Mucosa of gallbladder (tissue), 1 donor: ENCODE measurements at regions not wholly inside any gene's neighbourhood (a gene's known extent, or its start where the extent isn't known, plus 50 kb on each side); places are given as distances from the start of the nearest gene placed in this dataset.
"Not testable (repeated sequence)": the region's sequence is repeated elsewhere in the genome, so short reads cannot be mapped to it uniquely, and the experiment has no call there.

Source experiments
- DNase-seq: peaks from one replicate; pipeline ENCODE4 v3.0.0-alpha.2; 2020; ENCODE audit warnings: low spot score
- donor health status: DM: no; HTN: no; CAD: no.

DNA sequence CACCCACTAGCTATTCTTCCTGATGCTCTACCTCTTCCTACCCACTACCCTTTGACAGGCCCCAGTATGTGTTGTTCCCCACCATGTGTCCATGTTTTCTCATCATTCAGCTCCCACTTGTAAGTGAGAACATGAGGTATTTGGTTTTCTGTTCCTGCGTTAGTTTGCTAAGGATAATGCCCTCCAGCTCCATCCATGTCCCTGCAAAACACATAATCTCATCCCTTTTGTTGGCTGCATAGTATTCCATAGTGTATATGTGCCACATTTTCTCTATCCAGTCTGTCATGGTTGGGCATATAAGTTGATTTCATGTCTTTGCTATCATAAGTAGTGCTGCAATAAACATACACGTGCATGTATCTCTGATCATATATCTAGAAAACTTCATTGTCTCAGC is 218.3 kb upstream of the STXBP5 start:
- no peak for DNase-seq

DNA sequence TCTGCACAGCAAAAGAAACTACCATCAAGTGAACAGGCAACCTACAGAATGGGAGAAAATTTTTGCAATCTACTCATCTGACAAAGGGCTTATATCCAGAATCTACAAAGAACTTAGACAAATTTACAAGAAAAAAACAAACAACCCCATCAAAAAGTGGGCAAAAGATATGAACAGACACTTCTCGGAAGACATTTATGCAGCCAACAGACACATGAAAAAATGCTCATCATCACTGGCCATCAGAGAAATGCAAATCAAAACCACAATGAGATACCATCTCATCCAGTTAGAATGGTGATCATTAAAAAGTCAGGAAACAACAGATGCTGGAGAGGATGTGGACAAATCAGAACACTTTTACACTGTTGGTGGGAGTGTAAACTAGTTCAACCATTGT is 216.3 kb upstream of the STXBP5 start:
- DNase-seq: not testable (repeated sequence)

GRCh38 chr6:146989860-146990259 is 214.4 kb upstream of the STXBP5 start:
- DNase-seq: no peak

DNA sequence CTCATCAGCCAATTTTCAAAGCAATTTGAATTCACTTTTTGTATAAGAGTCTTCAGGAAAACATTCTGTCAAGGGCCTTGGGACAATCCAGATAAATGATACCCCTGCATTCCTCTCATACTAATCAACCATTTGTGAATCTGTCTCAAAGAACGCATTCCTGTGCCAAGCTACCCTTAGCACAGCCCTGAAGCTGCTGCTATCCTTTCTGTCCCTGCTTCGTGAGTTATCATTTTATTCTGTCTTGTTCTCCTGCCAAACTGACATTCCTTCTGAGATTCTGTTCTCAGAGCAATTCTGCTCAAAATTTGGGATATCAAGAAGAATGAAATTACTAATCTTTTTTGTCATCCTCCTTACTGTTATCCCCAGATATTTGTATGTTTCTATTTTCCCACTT is 213.9 kb upstream of the STXBP5 start:
- no peak for DNase-seq

DNA sequence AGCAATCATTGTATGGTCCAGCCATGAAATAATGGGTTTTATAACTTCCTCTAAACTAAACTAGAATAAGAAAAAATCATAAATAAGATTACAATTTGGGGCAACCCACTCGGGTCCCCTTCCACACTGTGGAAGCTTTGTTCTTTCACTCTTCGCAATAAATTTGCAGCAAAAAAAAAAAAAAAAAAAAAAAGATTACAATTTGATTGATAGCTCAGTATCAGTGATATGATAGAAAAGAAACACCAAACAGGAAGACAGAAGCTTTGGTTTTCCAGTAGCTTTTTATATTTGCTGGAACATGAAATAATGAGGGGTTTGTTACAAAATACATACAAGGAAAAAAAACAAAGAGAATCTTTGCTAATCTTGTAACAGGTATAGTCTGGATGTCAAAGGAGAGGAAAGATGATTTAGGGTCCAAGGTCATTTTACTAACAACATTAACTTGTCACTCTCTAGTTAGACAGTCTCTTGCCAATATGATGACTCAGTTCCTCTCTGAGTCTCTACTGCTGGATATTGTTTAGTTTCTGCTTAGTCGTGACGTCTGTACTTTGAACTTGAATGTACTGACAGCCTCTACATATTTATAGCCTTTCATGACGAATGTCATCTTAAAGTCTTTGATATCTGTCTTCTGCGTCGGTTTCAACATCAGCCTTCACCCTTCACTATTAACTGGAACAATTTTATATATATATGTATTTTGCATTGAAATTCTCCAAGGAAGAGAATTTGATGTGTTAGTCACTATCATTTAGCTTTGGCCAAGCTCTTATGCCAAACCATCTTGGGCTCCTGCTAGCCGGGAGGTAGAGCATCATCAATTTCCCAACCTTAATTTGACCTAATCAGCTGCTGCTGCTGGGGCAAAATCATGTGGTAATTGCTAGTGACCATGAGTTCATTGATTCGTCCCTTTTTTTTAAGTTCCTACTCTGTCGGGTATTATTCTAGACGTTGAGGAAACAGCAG is 213.1 kb upstream of the STXBP5 start:
- no peak for DNase-seq

GRCh38 chr6:146997062-146997461 is 207.2 kb upstream of the STXBP5 start:
- no peak for DNase-seq

DNA sequence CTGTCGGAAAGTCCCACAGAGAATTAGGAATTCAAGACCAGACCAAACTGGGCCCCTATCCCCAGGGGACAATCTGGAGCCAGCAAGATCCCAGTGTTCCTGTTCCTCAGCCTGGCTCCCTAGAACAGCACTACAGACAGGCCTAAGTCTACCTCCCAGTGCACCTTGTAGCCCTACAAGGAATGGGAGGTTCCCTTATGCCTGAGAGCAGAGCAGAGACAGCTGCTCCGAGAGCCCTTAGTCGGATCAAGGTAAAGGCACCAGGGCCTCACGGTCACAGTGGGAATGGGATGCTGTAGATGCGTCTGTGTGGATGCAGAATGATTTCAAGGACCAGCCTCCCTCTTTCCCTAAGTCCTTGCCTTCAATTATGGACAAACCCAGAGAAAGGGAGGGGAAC is 204.5 kb upstream of the STXBP5 start:
- no peak for DNase-seq

- DNase-seq: no peak
These were observed 203.4 kb upstream of the STXBP5 start for GRCh38 chr6:147000545-147001488.

GRCh38 chr6:147001621-147002020 is 202.6 kb upstream of the STXBP5 start:
- no peak for DNase-seq

DNA sequence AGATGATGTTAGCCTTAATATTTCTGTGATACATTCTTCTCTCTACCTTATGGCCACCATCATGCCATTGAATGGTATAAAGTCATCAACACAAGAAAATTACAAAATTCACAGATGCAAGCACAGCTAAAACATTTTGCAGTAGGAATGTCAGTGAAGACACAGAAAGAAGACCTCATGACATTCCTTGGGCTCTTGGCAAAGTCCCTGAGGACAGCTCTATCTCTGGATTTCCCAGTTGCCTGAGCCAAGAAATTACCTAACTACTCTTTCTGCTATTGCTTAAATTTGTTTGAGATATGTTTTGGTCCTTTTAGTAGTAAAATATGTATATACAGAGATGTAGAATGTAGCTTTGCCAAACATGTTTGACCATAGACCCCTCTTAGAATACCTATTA is 201.0 kb upstream of the STXBP5 start:
- DNase-seq: no peak

- no peak for DNase-seq
These were observed 198.7 kb upstream of the STXBP5 start for GRCh38 chr6:147005499-147005898.

DNA sequence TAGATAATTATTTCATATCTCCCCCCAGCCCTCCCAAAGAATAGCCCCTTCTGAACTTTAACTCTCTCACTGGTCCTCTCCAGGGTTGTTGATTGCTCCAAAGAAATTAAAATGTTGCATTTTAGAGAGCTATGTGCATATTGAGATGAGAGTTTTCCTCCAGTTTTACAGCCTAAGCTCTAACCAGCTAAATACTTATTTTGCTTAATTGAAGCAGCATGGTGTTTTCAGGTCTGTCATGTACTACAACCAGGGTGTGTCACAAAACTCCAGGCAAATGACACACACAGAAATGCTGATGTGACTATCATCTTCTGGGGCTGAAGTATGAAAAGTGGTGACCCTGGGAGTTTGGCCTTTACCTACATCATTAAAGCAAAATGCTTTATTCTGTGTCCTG is 196.8 kb upstream of the STXBP5 start:
- no peak for DNase-seq

- no peak for DNase-seq
These were observed 194.9 kb upstream of the STXBP5 start for GRCh38 chr6:147009358-147009757.

DNA sequence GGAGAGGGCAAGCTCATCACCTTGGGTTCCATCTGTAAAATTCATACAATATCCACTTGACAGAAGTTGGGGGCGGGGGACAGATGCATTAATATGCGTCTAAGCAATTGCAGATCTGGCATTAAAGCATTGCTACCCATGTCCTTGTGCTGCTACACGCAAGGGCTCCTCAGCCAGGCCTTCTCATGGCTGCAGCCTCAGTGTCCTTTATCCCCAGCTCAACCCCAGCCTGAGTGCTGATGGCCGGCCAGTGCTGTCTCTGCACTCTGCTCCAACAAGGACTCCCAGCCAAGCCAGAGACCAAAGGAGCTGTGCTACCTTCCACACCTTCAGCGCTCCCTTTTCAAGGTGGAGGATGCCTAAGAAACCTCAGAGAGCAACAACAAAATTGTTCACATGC is 188.5 kb upstream of the STXBP5 start:
- no peak for DNase-seq

- DNase-seq: no peak
These were observed 187.8 kb upstream of the STXBP5 start for GRCh38 chr6:147016440-147016839.

GRCh38 chr6:147017153-147017552 is 187.1 kb upstream of the STXBP5 start:
- no peak for DNase-seq

DNA sequence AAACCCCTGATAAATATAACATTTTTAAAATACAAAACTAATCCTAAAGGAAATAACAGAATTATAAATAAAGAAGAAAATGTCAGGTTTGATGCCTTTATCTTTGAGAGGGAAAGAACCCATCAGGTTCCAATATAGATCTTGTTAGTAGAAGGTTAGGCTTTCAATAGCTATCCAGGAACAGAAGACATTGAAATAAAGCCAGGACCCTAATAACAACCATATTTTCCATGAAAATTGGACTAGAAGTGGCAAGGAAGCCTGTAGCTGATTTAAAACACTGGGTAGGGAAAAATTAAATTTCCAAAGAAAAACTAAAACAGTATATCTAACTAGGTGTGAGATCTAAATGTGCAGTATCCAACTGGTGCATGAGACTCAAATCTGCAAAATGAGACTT is 185.2 kb upstream of the STXBP5 start:
- no peak for DNase-seq

DNA sequence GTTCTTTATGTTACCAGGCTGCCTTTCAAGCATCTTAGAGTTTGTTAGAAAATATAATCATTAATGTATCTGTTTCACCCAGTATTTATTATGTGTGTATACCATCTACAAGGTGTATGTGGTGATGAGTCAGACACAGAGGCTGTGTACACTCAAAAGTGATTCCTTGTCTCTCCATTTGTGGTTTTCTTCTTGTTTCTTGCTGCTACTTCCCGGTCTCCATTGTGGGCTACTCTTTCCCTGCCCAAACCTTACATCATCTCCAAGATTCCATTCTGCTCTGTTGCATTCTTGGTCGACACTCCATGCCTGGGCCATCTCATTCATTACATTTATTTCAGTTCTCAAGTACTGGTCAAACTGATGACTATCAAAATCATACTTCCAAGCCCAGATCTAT is 182.2 kb upstream of the STXBP5 start:
- no peak for DNase-seq

- no peak for DNase-seq
These were observed 181.1 kb upstream of the STXBP5 start for GRCh38 chr6:147023148-147023547.

DNA sequence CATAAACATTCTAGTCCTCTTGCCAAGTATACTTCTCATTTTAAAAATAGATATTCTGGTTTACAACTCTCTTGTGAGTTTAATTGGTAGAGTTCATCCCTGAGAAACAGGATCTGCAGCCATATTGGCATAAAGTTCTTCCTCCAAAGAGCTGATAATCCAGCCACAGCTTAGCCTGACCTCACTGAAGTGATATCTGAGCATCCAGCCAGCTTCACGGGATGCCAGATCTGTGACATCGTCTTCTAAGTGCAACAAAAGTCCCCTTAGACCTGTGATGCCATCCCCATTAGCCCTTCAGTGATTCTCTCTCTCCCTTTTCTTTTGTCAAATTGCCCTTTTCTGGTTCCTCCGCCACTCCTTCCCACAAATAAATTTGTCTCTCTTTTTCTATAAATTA is 180.6 kb upstream of the STXBP5 start:
- DNase-seq: no peak

DNA sequence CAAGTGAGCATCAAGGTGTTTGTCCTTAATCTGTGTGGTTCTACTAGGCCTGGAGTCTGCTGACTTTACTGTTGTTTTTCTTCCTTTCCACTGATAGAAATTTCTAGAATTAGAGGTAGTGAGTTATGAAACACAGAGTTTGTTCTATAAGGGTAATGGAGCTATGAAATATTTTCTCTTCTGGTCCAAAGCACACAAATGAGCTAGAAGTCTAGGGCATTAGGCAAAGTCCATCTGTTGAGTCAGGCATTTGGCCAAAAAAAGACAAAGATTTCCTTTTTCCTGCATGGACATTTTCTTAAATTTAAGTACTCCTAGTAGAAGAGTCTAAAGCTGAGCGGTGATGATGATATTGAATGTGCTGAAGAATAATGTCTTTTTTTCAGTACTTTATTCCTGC is 174.3 kb upstream of the STXBP5 start:
- no peak for DNase-seq

- no peak for DNase-seq
These were observed 170.9 kb upstream of the STXBP5 start for GRCh38 chr6:147033267-147033666.

- no peak for DNase-seq
These were observed 168.3 kb upstream of the STXBP5 start for GRCh38 chr6:147035886-147036285.
